ENCODE measurements at regions not wholly inside any gene's neighbourhood (a gene's known extent, or its start where the extent isn't known, plus 50 kb on each side); places are given as distances from the start of the nearest gene placed in this dataset.

- no peak for TF ChIP-seq CTCF (IDR thresholded peaks at IDR 0.05; ENCODE audit: low read length, missing control alignments)
- H3K4me3 ChIP-seq (replicated peaks; ENCODE audit: low read depth, low read length): no peak overlapping the region
- no peak for DNase-seq (ENCODE audit: low read depth)
These were observed 147.0 kb upstream of the POU1F1 start for GRCh38 chr3:87423336-87423735.

GRCh38 chr3:87422333-87422732 lies 145.9 kb upstream of the POU1F1 start:
- no peak for TF ChIP-seq CTCF (IDR thresholded peaks at IDR 0.05; ENCODE audit: low read length, missing control alignments)
- no peak for DNase-seq (ENCODE audit: low read depth)
- no peak overlapping the region for H3K4me3 ChIP-seq (replicated peaks; ENCODE audit: low read depth, low read length)

- no peak for TF ChIP-seq CTCF (IDR thresholded peaks at IDR 0.05; ENCODE audit: low read length, missing control alignments)
- DNase-seq (ENCODE audit: low read depth): no peak
- H3K4me3 ChIP-seq (replicated peaks; ENCODE audit: low read depth, low read length): no peak overlapping the region
These were observed 143.8 kb upstream of the POU1F1 start for GRCh38 chr3:87420171-87420570.

GRCh38 chr3:87414271-87414670 lies 137.9 kb upstream of the POU1F1 start:
- DNase-seq (ENCODE audit: low read depth): no peak
- no peak overlapping the region for H3K4me3 ChIP-seq (replicated peaks; ENCODE audit: low read depth, low read length)
- no peak for TF ChIP-seq CTCF (IDR thresholded peaks at IDR 0.05; ENCODE audit: low read length, missing control alignments)

GRCh38 chr3:87413814-87414213 lies 137.4 kb upstream of the POU1F1 start:
- no peak for TF ChIP-seq CTCF (IDR thresholded peaks at IDR 0.05; ENCODE audit: low read length, missing control alignments)
- no peak for DNase-seq (ENCODE audit: low read depth)
- H3K4me3 ChIP-seq (replicated peaks; ENCODE audit: low read depth, low read length): no peak overlapping the region

GRCh38 chr3:87410110-87410509 lies 133.7 kb upstream of the POU1F1 start:
- no peak overlapping the region for H3K4me3 ChIP-seq (replicated peaks; ENCODE audit: low read depth, low read length)
- no peak for TF ChIP-seq CTCF (IDR thresholded peaks at IDR 0.05; ENCODE audit: low read length, missing control alignments)
- no peak for DNase-seq (ENCODE audit: low read depth)

- H3K4me3 ChIP-seq (replicated peaks; ENCODE audit: low read depth, low read length): no peak overlapping the region
- DNase-seq (ENCODE audit: low read depth): no peak
- TF ChIP-seq CTCF (IDR thresholded peaks at IDR 0.05; ENCODE audit: low read length, missing control alignments): no peak
These were observed 121.9 kb upstream of the POU1F1 start for GRCh38 chr3:87398168-87398801.
